Activated naive CD8-positive, alpha-beta T cell (primary cell): ENCODE measurements at regions not wholly inside any gene's neighbourhood (a gene's known extent, or its start where the extent isn't known, plus 50 kb on each side); places are given as distances from the start of the nearest gene placed in this dataset.

Experiments used
- H3K27ac Mint-ChIP-seq: one replicate; pipeline ENCODE4 v1.8.0; 2021; ENCODE audit warnings: mixed read lengths
- H3K27me3 Mint-ChIP-seq: one replicate; pipeline ENCODE4 v1.8.0; 2021; ENCODE audit warnings: mixed read lengths
- H3K36me3 Mint-ChIP-seq: one replicate; pipeline ENCODE4 v1.8.0; 2021; ENCODE audit warnings: mixed read lengths
- H3K4me1 Mint-ChIP-seq: one replicate; pipeline ENCODE4 v1.8.0; 2021; ENCODE audit warnings: low read depth, mixed read lengths
- H3K4me3 Mint-ChIP-seq: one replicate; pipeline ENCODE4 v1.8.0; 2021; ENCODE audit warnings: mild to moderate bottlenecking, mixed read lengths
- H3K9me3 Mint-ChIP-seq: one replicate; pipeline ENCODE4 v1.8.0; 2021; ENCODE audit warnings: low read depth, mixed read lengths

DNA sequence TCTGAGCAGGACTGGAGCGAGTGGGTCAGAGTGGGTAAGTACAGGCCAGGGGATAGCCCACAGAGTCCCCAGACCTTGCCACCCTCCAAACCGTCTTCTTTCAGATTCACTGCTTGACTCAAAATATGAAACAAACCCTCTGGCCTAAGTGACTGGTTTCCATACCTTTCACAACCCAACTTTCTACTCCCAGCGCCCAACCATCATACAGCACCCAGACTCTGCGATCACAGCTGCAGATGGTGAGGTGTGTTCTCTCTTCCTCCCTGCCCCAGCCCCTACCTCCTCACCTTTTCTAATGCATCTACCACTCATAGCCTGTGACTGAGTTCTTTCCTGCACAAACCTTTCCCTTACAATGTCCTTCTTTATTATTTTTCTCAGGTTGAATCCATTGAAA lies 92.0 kb upstream of the CELF2 start:
- no peak overlapping the region for H3K27ac Mint-ChIP-seq
- no peaks in the 10 kb centered on the region for H3K4me1 Mint-ChIP-seq
- H3K4me3 Mint-ChIP-seq = no peak overlapping the region
- no peaks in the 10 kb centered on the region for H3K36me3 Mint-ChIP-seq
- H3K9me3 Mint-ChIP-seq = no peaks in the 10 kb centered on the region
- H3K27me3 Mint-ChIP-seq = peaks cover 2% of the 10 kb centered on the region

DNA sequence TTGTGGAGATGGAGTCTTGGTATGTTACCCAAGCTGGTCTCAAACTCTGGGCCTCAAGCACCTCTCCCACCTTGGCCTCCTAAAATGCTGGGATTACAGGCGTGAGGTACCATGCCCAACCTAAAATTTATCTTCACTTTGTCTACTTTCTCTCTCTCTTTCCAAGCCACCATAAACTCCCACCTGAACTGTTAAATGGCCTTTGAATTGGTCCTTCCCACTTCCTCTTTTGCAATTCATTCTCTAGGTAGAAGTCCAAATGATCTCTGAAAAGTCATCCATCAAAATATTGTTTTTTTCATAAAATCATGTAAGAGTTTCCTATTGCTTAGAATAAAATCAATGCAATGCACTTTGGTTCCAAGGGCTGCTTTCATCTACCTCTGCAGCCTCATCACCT lies 90.1 kb upstream of the CELF2 start:
- no peaks in the 10 kb centered on the region for H3K36me3 Mint-ChIP-seq
- no peaks in the 10 kb centered on the region for H3K9me3 Mint-ChIP-seq
- H3K4me1 Mint-ChIP-seq = no peaks in the 10 kb centered on the region
- H3K27ac Mint-ChIP-seq = no peak overlapping the region
- no peak overlapping the region for H3K4me3 Mint-ChIP-seq
- H3K27me3 Mint-ChIP-seq = peaks cover 3% of the 10 kb centered on the region

DNA sequence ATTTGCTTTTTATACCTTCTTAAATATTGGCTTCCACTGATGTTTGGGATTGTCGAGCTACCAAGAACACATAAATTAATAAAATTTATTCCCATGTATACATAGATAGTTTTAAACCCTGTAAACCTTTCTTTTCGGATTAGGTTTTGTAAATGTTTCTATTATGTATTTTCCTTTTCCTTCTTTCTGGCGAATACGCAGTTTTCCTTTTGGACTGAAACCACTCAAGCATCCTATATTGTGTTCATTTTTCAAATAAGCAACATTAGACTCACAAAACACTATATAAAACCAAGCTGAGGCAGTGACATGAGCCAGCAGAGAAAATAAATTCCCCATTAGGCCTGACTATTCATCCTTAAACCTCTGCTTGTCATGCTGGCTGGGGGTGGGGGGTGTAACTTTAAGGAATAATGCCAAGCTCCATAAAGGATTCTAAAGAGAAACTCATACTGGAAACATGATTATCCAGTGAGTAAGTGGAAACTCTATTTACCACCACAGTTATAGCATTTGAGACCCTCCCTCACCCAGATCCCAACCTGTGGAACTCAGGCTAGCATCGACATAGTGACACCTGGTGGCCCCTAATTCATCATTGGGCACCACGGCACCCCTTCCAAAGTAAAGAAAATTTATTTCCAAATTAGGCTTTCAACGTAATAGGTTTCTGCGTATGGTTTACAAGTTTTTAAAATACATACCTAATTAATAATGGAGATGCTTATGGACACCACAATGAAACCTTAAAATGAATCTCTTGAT lies 86.5 kb upstream of the CELF2 start:
- no peak overlapping the region for H3K27ac Mint-ChIP-seq
- H3K9me3 Mint-ChIP-seq = no peaks in the 10 kb centered on the region
- no peak overlapping the region for H3K4me3 Mint-ChIP-seq
- H3K36me3 Mint-ChIP-seq = no peaks in the 10 kb centered on the region
- no peaks in the 10 kb centered on the region for H3K4me1 Mint-ChIP-seq
- peaks cover 3% of the 10 kb centered on the region for H3K27me3 Mint-ChIP-seq

DNA sequence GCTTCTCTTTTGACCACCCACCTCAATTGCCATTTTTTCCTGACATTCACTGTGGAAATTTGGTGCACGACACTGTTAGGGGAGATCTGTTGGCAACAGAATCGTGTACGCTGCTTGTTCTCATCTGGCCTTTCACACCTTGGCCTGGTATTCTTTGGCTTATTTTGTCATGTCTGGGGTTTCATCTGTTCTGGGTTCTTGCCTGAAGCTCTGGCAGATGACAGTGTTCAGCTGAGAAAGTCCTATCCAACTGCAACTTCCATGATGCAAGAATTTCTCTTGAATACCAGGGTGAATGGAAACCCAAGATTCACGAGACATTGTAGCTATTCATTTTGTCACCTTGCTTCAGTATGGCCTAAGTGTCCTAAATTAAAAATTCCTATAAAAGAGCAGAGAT lies 82.6 kb upstream of the CELF2 start:
- no peaks in the 10 kb centered on the region for H3K9me3 Mint-ChIP-seq
- peaks cover 6% of the 10 kb centered on the region for H3K27me3 Mint-ChIP-seq

GRCh38 chr10:10938676-10939075 lies 79.0 kb upstream of the CELF2 start:
- no peak overlapping the region for H3K27ac Mint-ChIP-seq
- no peak overlapping the region for H3K4me3 Mint-ChIP-seq
- H3K27me3 Mint-ChIP-seq = peaks cover 6% of the 10 kb centered on the region
- H3K4me1 Mint-ChIP-seq = no peaks in the 10 kb centered on the region
- peaks cover 11% of the 10 kb centered on the region for H3K9me3 Mint-ChIP-seq
- H3K36me3 Mint-ChIP-seq = peaks cover 3% of the 10 kb centered on the region

More for the DNA sequence above, 82.6 kb upstream of the CELF2 start:
- H3K4me3 Mint-ChIP-seq = no peak overlapping the region
- no peak overlapping the region for H3K27ac Mint-ChIP-seq
- H3K36me3 Mint-ChIP-seq = no peaks in the 10 kb centered on the region
- H3K4me1 Mint-ChIP-seq = no peaks in the 10 kb centered on the region

DNA sequence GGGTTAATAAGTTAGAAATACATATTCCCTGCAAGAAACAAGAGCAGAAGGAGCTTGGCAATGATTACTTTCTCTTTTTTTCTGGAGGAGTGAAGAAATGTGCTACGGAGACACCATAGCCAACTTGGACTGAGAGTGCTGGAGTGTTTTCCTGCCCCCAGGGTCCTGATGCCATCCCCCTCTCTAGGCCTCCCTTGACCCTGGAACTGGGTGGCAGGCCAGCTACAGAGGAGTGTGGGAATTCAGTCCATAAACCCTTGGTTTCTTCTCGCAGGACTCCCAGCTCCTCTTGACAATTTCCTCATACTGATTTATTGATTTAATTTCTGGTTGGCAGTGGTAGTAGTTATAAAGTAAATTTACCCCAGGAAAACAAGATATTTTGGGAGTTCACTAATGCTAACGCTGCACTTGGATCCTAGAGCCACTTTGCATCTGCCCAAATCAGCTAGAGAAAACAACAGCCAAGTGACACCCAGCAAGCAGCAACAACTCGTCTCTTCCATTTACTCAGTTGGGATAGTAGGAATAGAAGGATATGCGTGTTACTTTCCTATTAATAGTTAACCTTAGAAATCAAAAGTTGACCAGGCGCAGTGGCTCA lies 76.4 kb upstream of the CELF2 start:
- peaks cover 11% of the 10 kb centered on the region for H3K9me3 Mint-ChIP-seq
- H3K27ac Mint-ChIP-seq = no peak overlapping the region
- H3K4me3 Mint-ChIP-seq = no peak overlapping the region

GRCh38 chr10:10942441-10942840 lies 75.2 kb upstream of the CELF2 start:
- no peak overlapping the region for H3K4me3 Mint-ChIP-seq
- no peak overlapping the region for H3K27ac Mint-ChIP-seq
- H3K27me3 Mint-ChIP-seq = peaks cover 4% of the 10 kb centered on the region
- H3K9me3 Mint-ChIP-seq = peaks cover 11% of the 10 kb centered on the region
- no peaks in the 10 kb centered on the region for H3K4me1 Mint-ChIP-seq
- H3K36me3 Mint-ChIP-seq = peaks cover 3% of the 10 kb centered on the region

More for the DNA sequence above, 76.4 kb upstream of the CELF2 start:
- Mint-ChIP-seq H3K27me3 (peaks cover 6% of the 10 kb centered on the region), H3K4me1 (no peaks in the 10 kb centered on the region), H3K36me3 (peaks cover 3% of the 10 kb centered on the region)

DNA sequence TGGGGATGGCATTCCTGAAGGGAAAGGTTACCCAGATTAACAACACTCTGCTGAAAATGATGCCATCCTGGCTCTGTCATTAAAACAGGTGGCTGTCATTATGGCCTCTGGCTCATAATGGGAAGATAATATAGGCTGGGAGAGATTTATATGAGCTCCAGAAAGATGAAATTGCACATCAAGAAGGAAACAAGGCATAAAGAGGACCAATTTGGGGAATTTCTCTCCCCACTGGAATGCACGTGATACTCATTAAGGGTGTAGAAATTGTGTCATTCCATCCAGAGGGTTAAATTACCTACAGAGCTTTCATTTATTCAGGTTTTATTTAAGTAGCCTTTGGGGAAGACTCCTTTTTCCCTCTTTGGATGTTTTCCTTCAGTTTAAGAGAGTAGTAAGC lies 71.6 kb upstream of the CELF2 start:
- Mint-ChIP-seq H3K27ac (no peak overlapping the region), H3K4me1 (no peaks in the 10 kb centered on the region), H3K9me3 (peaks cover 11% of the 10 kb centered on the region), H3K4me3 (no peak overlapping the region), H3K36me3 (peaks cover 3% of the 10 kb centered on the region), H3K27me3 (peaks cover 4% of the 10 kb centered on the region)

- Mint-ChIP-seq H3K4me3 (no peak overlapping the region), H3K27ac (no peak overlapping the region), H3K4me1 (no peaks in the 10 kb centered on the region), H3K27me3 (peaks cover 4% of the 10 kb centered on the region), H3K9me3 (peaks cover 7% of the 10 kb centered on the region), H3K36me3 (peaks cover 3% of the 10 kb centered on the region)
Measured at GRCh38 chr10:10946801-10947200, 70.9 kb upstream of the CELF2 start.

DNA sequence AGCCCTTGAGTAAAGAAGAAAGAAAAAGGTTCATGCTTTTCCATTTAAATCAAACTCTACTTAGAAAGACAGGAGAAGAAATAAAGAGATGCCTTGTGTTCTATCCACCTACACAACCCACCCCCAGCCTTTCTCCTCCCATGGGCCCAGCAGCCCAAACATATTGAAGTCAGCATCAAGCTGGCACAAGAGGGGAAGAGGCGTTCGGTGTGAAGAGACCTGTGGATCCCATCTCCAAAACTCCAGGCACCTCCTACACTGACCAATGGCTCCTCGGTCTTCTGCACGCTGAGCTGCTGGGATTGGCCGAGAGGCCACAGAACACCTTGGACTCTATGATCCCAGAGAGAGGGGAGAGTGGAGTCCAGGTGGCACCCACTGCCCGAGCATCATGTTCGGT lies 66.0 kb upstream of the CELF2 start:
- no peaks in the 10 kb centered on the region for H3K9me3 Mint-ChIP-seq
- no peak overlapping the region for H3K27ac Mint-ChIP-seq
- no peak overlapping the region for H3K4me3 Mint-ChIP-seq
- H3K4me1 Mint-ChIP-seq = no peaks in the 10 kb centered on the region
- no peaks in the 10 kb centered on the region for H3K27me3 Mint-ChIP-seq
- no peaks in the 10 kb centered on the region for H3K36me3 Mint-ChIP-seq

- no peak overlapping the region for H3K4me3 Mint-ChIP-seq
- no peaks in the 10 kb centered on the region for H3K27me3 Mint-ChIP-seq
- no peak overlapping the region for H3K27ac Mint-ChIP-seq
- no peaks in the 10 kb centered on the region for H3K4me1 Mint-ChIP-seq
- peaks cover 1% of the 10 kb centered on the region for H3K36me3 Mint-ChIP-seq
- no peaks in the 10 kb centered on the region for H3K9me3 Mint-ChIP-seq
Measured at GRCh38 chr10:10952800-10953199, 64.9 kb upstream of the CELF2 start.

DNA sequence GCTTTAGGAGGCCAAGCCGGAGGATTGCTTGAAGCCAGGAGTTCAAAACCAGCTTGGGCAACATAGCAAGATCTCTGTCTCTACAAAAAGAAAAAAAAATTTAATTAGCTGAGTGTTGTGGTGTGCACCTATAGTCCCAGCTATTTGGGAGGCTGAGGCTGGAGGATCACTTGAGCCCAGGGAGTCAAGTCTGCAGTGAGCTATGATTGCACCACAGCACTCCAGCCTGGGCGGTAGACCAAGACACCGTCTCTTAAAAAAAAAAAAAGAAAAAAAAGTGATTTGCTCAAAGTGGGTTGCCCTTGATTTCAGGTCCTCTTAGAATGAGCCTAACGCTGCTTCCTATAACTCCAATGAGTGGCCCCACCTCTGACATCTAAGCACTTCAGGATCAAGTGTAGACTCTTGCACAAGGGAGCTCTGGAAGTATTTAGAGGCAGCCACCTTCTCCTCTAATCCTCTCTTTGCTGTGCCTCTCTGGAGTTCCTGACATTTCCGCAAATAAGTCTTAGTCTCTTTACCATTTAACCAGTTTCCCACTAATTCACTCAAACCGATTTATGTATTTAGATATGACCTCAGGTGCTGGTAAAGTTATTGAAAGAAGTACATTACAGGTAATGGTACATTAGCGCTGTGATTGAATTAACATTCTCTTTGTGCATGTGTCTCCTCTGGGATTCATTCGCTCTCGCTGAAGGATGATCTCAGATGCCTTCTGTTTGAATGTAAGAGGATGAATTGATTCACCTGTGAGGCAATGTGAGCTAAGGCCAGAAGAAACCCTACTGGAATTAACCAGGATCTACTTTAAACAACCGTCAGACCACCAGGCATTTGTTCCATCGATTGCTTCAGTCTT lies 60.8 kb upstream of the CELF2 start:
- Mint-ChIP-seq H3K27me3 (peaks cover 2% of the 10 kb centered on the region), H3K9me3 (no peaks in the 10 kb centered on the region), H3K4me3 (no peak overlapping the region), H3K36me3 (peaks cover 2% of the 10 kb centered on the region), H3K4me1 (no peaks in the 10 kb centered on the region), H3K27ac (no peak overlapping the region)

GRCh38 chr10:10958041-10958440 lies 59.6 kb upstream of the CELF2 start:
- H3K27me3 Mint-ChIP-seq = peaks cover 2% of the 10 kb centered on the region
- no peak overlapping the region for H3K4me3 Mint-ChIP-seq
- peaks cover 2% of the 10 kb centered on the region for H3K36me3 Mint-ChIP-seq

DNA sequence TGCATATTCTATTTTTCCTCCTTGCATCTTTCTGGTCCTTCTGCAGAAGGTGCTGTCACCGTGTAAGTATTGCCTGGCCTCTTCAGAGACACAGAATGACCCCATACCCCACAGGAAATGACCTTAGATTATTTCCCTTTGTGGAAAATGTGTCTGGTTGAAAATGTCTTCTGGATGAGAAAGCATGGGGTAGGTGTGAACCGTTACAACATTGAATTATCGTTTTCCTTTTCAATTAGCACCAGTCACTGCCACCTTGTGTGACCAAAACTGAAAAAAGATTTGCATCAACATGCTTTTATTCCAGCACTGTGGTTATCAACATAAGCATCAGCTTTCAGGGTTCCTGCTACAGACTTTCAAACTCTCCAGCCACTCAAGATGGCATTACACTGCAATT lies 58.0 kb upstream of the CELF2 start:
- no peaks in the 10 kb centered on the region for H3K4me1 Mint-ChIP-seq
- peaks cover 2% of the 10 kb centered on the region for H3K27me3 Mint-ChIP-seq
- no peaks in the 10 kb centered on the region for H3K9me3 Mint-ChIP-seq
- no peak overlapping the region for H3K27ac Mint-ChIP-seq
- peaks cover 2% of the 10 kb centered on the region for H3K36me3 Mint-ChIP-seq
- no peak overlapping the region for H3K4me3 Mint-ChIP-seq

More at GRCh38 chr10:10958041-10958440, 59.6 kb upstream of the CELF2 start:
- H3K4me1 Mint-ChIP-seq = no peaks in the 10 kb centered on the region
- H3K27ac Mint-ChIP-seq = no peak overlapping the region
- no peaks in the 10 kb centered on the region for H3K9me3 Mint-ChIP-seq

DNA sequence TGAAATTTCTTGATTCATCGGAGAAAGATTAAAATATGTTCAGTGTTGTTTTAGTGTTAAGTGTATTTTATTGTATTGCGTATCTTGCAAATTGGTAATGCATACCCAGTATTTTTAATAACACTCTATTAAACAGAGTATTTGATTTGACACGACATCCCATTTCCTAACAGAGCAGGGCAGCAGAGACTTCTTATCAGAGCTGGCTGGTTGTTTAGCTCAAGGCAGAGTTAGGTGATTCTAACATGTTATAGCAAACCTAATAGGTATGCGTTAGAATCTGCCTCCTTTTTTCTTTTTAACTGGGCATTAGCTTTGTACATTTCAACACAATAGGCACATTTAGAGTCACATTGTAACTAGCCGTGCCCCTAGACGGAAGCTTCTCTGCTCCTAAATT lies 57.1 kb upstream of the CELF2 start:
- no peaks in the 10 kb centered on the region for H3K9me3 Mint-ChIP-seq
- H3K4me1 Mint-ChIP-seq = no peaks in the 10 kb centered on the region
- H3K4me3 Mint-ChIP-seq = no peak overlapping the region
- H3K27me3 Mint-ChIP-seq = peaks cover 2% of the 10 kb centered on the region
- H3K27ac Mint-ChIP-seq = no peak overlapping the region
- H3K36me3 Mint-ChIP-seq = peaks cover 2% of the 10 kb centered on the region
